CD14-positive monocyte (primary cell): ENCODE measurements at regions not wholly inside any gene's neighbourhood (a gene's known extent, or its start where the extent isn't known, plus 50 kb on each side); places are given as distances from the start of the nearest gene placed in this dataset.

Source experiments
- DNase-seq, 3 donors: peaks; one replicate each; pipeline ENCODE4 v3.0.0-alpha.2; 2011 to 2022
- H2AFZ ChIP-seq: 2 replicates; pipeline ENCODE4 v1.6.0; 2012; ENCODE audit warnings: mild to moderate bottlenecking, low read depth, low read length, inconsistent platforms; ENCODE audit not compliant: insufficient read depth, poor library complexity, severe bottlenecking
- H3K27ac ChIP-seq, 2 donors: 1 replicate in 1 of 2; 2 replicates in 1 of 2; pipeline ENCODE4 v1.5.1; 2012 to 2013; ENCODE audit warnings: low read length in 2 of 2, control low read depth in 1 of 2, inconsistent platforms in 1 of 2, low read depth in 1 of 2, mild to moderate bottlenecking in 1 of 2
- H3K27me3 ChIP-seq, 2 donors: one replicate each; pipeline versions ENCODE4 v1.6.0 to v1.6.1; 2011 to 2013; ENCODE audit warnings: low read length in 2 of 2; ENCODE audit not compliant: control insufficient read depth in 2 of 2, insufficient read depth in 2 of 2
- H3K36me3 ChIP-seq, 2 donors: replicated peaks in 1 of 2; 1 replicate in 1 of 2; 2 replicates in 1 of 2; pipeline versions ENCODE4 v1.5.1 to v1.6.1; 2012 to 2013; ENCODE audit warnings: low read length in 2 of 2, control low read depth in 1 of 2, inconsistent platforms in 1 of 2, mild to moderate bottlenecking in 1 of 2; ENCODE audit not compliant: insufficient read depth in 2 of 2, control insufficient read depth in 1 of 2
- H3K4me1 ChIP-seq, 2 donors: 1 replicate in 1 of 2; 2 replicates in 1 of 2; pipeline versions ENCODE4 v1.5.1 to v1.6.1; 2012 to 2013; ENCODE audit warnings: low read length in 2 of 2, control low read depth in 1 of 2, inconsistent platforms in 1 of 2, mild to moderate bottlenecking in 1 of 2, moderate library complexity in 1 of 2; ENCODE audit not compliant: insufficient read depth in 2 of 2, control insufficient read depth in 1 of 2
- H3K4me2 ChIP-seq: replicated peaks from 2 replicates; pipeline ENCODE3; 2012; ENCODE audit warnings: low read length, moderate library complexity, mild to moderate bottlenecking; ENCODE audit not compliant: poor library complexity, severe bottlenecking; ENCODE audit errors: extremely low read depth
- H3K4me3 ChIP-seq, 3 experiments: fragments of 200-600 bp in 1 of 3; sonication (generic) in 1 of 3; replicated peaks in 1 of 3; 1 replicate in 2 of 3; 2 replicates in 1 of 3; pipeline ENCODE4 v1.5.1; 2011 to 2013; ENCODE audit warnings: low read length in 3 of 3, mild to moderate bottlenecking in 3 of 3, control low read depth in 2 of 3, low read depth in 2 of 3, inconsistent platforms in 1 of 3, moderate library complexity in 1 of 3
- H3K79me2 ChIP-seq: 2 replicates; pipeline ENCODE4 v1.6.0; 2012; ENCODE audit warnings: mild to moderate bottlenecking, control low read depth, inconsistent platforms, low read length, moderate library complexity; ENCODE audit not compliant: insufficient read depth
- H3K9ac ChIP-seq: 2 replicates; pipeline ENCODE4 v1.6.0; 2017; ENCODE audit warnings: low read length, mild to moderate bottlenecking; ENCODE audit not compliant: insufficient read depth, poor library complexity, severe bottlenecking
- H3K9me3 ChIP-seq, 2 donors: replicated peaks in 1 of 2; 1 replicate in 1 of 2; 2 replicates in 1 of 2; pipeline versions ENCODE4 v1.5.1 to v1.6.1; 2012 to 2013; ENCODE audit warnings: low read length in 2 of 2, control low read depth in 1 of 2; ENCODE audit not compliant: control insufficient read depth in 1 of 2, insufficient read depth in 1 of 2
- H4K20me1 ChIP-seq: 2 replicates; pipeline ENCODE4 v1.6.0; 2012; ENCODE audit warnings: mild to moderate bottlenecking, low read length, control low read depth, moderate library complexity; ENCODE audit not compliant: insufficient read depth
- H3K27ac Mint-ChIP-seq, 7 donors: one replicate each; pipeline ENCODE4 v1.8.0; 2020; ENCODE audit warnings: mild to moderate bottlenecking in 7 of 7, mixed read lengths in 7 of 7, moderate library complexity in 6 of 7, inconsistent platforms in 2 of 7
- H3K27me3 Mint-ChIP-seq, 3 donors: one replicate each; pipeline ENCODE4 v1.8.0; 2021 to 2022; ENCODE audit warnings: low read depth in 3 of 3, mild to moderate bottlenecking in 3 of 3, mixed read lengths in 3 of 3, moderate library complexity in 3 of 3, inconsistent platforms in 1 of 3
- H3K36me3 Mint-ChIP-seq, 2 donors: one replicate each; pipeline ENCODE4 v1.8.0; 2020; ENCODE audit warnings: mixed read lengths in 2 of 2, inconsistent platforms in 1 of 2, mild to moderate bottlenecking in 1 of 2
- H3K4me1 Mint-ChIP-seq: one replicate; pipeline ENCODE4 v1.8.0; 2020; ENCODE audit warnings: mild to moderate bottlenecking, mixed read lengths
- H3K4me3 Mint-ChIP-seq, 2 donors: one replicate each; pipeline ENCODE4 v1.8.0; 2020; ENCODE audit warnings: mild to moderate bottlenecking in 2 of 2, mixed read lengths in 2 of 2, moderate library complexity in 1 of 2
- H3K9me3 Mint-ChIP-seq, 7 donors: one replicate each; pipeline ENCODE4 v1.8.0; 2020 to 2022; ENCODE audit warnings: mixed read lengths in 7 of 7, mild to moderate bottlenecking in 6 of 7, moderate library complexity in 6 of 7, inconsistent platforms in 2 of 7
- WGBS: methylation state at CpG from one replicate; pipeline ENCODE4 v1.1.5; 2013; ENCODE audit warnings: missing lambda C conversion rate; ENCODE audit not compliant: insufficient coverage; 5-methylcytosine and 5-hydroxymethylcytosine counted together
- intact Hi-C, 2 donors: fragments of 100-400 bp; cut with micrococcal nuclease; formaldehyde crosslinking; loops; one replicate each; pipeline versions ENCODE4 v1.15.0 to v1.15.1; 2023
- TF ChIP-seq, protein P1 (sequence below): fragments of 200-600 bp; IDR thresholded peaks from one replicate; pipeline ENCODE4 v1.8.0; 2022; ENCODE audit warnings: antibody characterized with exemption, mild to moderate bottlenecking

DNA sequence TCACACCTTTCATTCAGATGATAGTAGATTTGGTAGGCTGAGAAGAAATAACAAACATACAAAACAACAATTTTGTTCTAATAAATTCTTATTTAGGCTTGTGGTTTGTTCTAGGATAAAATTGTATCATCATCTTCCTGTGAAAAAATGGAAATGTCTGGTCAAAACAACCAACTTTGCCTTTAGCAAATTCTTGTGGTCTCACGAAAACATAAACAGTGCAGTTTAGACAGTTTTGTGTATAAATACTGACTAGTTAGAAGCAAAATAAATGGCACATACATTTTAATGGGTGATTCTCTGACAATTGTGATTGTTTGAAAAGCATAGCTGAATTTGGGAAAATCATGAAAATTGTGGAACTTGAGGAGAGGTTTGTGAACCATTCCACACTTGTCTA, 180.1 kb downstream of the TDRD15 start:
- Histone ChIP-seq H4K20me1 (no peaks in the 10 kb centered on the region), H3K4me3 (no peak overlapping the region), H3K9ac (no peak overlapping the region), H3K27ac (no peak overlapping the region), H3K9me3 (no peaks in the 10 kb centered on the region), H3K4me1 (no peaks in the 10 kb centered on the region), H3K36me3 (no peaks in the 10 kb centered on the region), H3K79me2 (no peaks in the 10 kb centered on the region), H2AFZ (no peak overlapping the region), H3K4me2 (no peak overlapping the region), H3K27me3 (peaks cover 0 to 2% of the 10 kb centered on the region in 2 donors)
- Mint-ChIP-seq H3K4me1 (no peaks in the 10 kb centered on the region), H3K27ac (no peak overlapping the region), H3K9me3 (peaks cover 0 to 2% (median 0%) of the 10 kb centered on the region in 7 donors), H3K36me3 (no peaks in the 10 kb centered on the region), H3K4me3 (no peak overlapping the region), H3K27me3 (peaks cover 0 to 2% (median under 1%) of the 10 kb centered on the region in 3 donors)
- TF ChIP-seq, protein P1, sequence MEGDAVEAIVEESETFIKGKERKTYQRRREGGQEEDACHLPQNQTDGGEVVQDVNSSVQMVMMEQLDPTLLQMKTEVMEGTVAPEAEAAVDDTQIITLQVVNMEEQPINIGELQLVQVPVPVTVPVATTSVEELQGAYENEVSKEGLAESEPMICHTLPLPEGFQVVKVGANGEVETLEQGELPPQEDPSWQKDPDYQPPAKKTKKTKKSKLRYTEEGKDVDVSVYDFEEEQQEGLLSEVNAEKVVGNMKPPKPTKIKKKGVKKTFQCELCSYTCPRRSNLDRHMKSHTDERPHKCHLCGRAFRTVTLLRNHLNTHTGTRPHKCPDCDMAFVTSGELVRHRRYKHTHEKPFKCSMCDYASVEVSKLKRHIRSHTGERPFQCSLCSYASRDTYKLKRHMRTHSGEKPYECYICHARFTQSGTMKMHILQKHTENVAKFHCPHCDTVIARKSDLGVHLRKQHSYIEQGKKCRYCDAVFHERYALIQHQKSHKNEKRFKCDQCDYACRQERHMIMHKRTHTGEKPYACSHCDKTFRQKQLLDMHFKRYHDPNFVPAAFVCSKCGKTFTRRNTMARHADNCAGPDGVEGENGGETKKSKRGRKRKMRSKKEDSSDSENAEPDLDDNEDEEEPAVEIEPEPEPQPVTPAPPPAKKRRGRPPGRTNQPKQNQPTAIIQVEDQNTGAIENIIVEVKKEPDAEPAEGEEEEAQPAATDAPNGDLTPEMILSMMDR: no peak
- intact Hi-C loops: no loop called here
- no CpG with 5 or more reads among the region's 1 CpG for WGBS
- DNase-seq: no peak

DNA sequence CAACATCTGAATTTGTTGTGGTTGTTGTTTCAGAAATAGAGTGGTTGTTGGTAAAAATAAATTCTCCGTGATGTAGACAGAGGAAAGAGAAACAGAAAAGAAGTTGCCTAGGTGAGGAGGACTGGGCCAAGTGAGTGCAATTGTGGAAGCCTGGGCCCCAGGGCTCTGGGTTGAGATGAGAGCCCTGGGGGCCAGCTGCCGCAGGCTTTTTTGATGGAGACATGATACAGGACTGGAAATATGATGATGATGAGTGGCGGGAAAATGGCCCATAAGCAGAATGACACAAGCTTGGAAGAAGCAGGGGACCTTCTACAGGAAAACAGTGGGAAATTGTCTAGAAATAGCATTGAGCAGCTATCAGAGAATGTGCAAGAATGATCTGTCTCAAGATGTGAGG, 181.8 kb downstream of the TDRD15 start:
- no peaks in the 10 kb centered on the region for H3K9me3 Mint-ChIP-seq
- H3K4me3 Mint-ChIP-seq: no peak overlapping the region
- no peaks in the 10 kb centered on the region for H3K4me1 ChIP-seq
- TF ChIP-seq, protein P1: no peak
- peaks cover 0 to 2% (median 0%) of the 10 kb centered on the region in 3 donors for H3K27me3 Mint-ChIP-seq
- H3K27ac Mint-ChIP-seq: no peak overlapping the region
- peaks cover 0 to 2% of the 10 kb centered on the region in 2 donors for H3K27me3 ChIP-seq
- H2AFZ ChIP-seq: no peak overlapping the region
- H3K9me3 ChIP-seq: no peaks in the 10 kb centered on the region
- no peak overlapping the region for H3K9ac ChIP-seq
- H3K36me3 Mint-ChIP-seq: no peaks in the 10 kb centered on the region
- intact Hi-C loops: no loop called here
- no peaks in the 10 kb centered on the region for H3K79me2 ChIP-seq
- no peak for DNase-seq
- WGBS: 93% methylated on average over 3 of the region's 3 CpGs
- no peak overlapping the region for H3K4me2 ChIP-seq
- no peaks in the 10 kb centered on the region for H4K20me1 ChIP-seq
- H3K36me3 ChIP-seq: no peaks in the 10 kb centered on the region
- no peak overlapping the region for H3K27ac ChIP-seq
- no peak overlapping the region for H3K4me3 ChIP-seq
- no peaks in the 10 kb centered on the region for H3K4me1 Mint-ChIP-seq
